ENCODE measurements at regions not wholly inside any gene's neighbourhood (a gene's known extent, or its start where the extent isn't known, plus 50 kb on each side); places are given as distances from the start of the nearest gene placed in this dataset.

DNA sequence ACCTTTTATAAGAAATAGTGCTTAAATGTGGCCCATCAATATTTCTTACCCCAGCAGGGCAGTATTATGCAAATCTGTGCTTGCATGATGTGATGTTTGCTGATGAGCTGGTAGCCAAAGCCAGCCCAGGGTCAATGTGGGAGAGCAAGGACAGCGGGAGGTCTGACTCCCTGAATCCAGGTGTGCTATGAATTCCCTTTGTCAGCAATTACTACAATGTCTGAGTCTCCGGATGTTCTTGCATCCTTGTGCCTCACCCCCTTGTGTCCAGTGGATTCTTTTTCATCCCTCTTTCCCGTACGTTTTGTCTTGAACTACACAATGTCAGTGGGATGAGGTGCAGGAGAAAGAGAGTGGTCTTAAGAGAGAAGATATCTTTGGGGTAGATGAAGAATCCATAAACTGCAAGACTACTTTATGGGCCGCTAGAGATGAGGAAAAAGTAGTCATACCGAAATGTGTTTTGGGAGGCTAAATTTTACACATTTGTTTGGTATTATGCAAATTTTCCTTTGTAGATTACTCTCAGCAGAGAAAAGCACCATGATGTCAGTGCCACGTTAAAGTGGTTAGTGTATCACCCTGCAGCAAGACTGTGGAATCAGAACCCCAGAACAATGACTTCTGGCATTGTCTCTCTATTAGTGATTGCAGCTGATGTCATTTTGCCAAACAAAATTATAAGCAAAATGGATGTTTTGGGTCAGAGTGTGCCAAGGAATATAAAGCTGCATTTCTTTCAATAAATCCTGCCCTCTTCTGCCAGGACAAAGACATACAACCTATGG, 53.5 kb upstream of the TSHZ3 start:
- no peak for ATAC-seq
- Histone ChIP-seq H3K27me3 (no peaks in the 10 kb centered on the region), H3K9me3 (no peaks in the 10 kb centered on the region), H3K4me3 (no peak overlapping the region), H3K4me1 (no peaks in the 10 kb centered on the region), H3K36me3 (no peaks in the 10 kb centered on the region), H3K27ac (no peak overlapping the region)
- TF ChIP-seq POLR2A (IDR thresholded peaks at IDR 0.05), result no peak
- TF ChIP-seq, protein P1, sequence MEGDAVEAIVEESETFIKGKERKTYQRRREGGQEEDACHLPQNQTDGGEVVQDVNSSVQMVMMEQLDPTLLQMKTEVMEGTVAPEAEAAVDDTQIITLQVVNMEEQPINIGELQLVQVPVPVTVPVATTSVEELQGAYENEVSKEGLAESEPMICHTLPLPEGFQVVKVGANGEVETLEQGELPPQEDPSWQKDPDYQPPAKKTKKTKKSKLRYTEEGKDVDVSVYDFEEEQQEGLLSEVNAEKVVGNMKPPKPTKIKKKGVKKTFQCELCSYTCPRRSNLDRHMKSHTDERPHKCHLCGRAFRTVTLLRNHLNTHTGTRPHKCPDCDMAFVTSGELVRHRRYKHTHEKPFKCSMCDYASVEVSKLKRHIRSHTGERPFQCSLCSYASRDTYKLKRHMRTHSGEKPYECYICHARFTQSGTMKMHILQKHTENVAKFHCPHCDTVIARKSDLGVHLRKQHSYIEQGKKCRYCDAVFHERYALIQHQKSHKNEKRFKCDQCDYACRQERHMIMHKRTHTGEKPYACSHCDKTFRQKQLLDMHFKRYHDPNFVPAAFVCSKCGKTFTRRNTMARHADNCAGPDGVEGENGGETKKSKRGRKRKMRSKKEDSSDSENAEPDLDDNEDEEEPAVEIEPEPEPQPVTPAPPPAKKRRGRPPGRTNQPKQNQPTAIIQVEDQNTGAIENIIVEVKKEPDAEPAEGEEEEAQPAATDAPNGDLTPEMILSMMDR (IDR thresholded peaks at IDR 0.05), result no peak
- TF ChIP-seq POLR2AphosphoS5 (IDR thresholded peaks at IDR 0.05), result no peak
- TF ChIP-seq EP300 (IDR thresholded peaks at IDR 0.05), result no peak
- WGBS, 2 donors (ENCODE audit: low coverage in 1 of 2), result 59 to 68% methylated on average over 5 to 7 of the region's 7 CpGs

DNA sequence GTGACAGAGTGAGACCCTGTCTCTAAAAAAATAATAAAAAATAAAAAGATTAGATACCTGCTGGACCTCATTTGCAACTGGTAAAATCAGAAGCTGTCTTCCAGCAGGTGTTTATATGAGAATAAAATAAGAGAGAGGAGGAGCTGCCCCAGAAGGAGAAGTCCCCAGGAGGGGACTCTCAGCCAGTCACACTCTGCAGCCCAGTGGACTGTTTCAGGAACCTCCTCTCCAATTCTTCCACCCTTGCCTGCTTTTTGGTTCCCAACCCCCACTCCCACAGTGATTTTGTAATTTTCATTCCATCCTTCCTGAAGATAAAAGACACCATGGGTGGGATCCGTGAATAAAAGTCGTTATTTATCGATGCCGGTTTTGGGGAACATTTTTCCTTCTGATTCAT, 56.9 kb upstream of the TSHZ3 start:
- H3K4me3 ChIP-seq, result no peak overlapping the region
- no peaks in the 10 kb centered on the region for H3K27me3 ChIP-seq
- peaks cover 0 to 10% (median 0%) of the 10 kb centered on the region in 3 donors for H3K4me1 ChIP-seq
- no peaks in the 10 kb centered on the region for H3K36me3 ChIP-seq
- TF ChIP-seq POLR2A (IDR thresholded peaks at IDR 0.05) (no peak), EP300 (IDR thresholded peaks at IDR 0.05) (no peak), POLR2AphosphoS5 (IDR thresholded peaks at IDR 0.05) (no peak)
- TF ChIP-seq, protein P1 (IDR thresholded peaks at IDR 0.05), result no peak
- H3K27ac ChIP-seq, result no peak overlapping the region
- no peaks in the 10 kb centered on the region for H3K9me3 ChIP-seq
- WGBS, 2 donors (ENCODE audit: low coverage in 1 of 2), result 82 to 85% methylated on average over 4 of the region's 4 CpGs
- no peak for ATAC-seq

DNA sequence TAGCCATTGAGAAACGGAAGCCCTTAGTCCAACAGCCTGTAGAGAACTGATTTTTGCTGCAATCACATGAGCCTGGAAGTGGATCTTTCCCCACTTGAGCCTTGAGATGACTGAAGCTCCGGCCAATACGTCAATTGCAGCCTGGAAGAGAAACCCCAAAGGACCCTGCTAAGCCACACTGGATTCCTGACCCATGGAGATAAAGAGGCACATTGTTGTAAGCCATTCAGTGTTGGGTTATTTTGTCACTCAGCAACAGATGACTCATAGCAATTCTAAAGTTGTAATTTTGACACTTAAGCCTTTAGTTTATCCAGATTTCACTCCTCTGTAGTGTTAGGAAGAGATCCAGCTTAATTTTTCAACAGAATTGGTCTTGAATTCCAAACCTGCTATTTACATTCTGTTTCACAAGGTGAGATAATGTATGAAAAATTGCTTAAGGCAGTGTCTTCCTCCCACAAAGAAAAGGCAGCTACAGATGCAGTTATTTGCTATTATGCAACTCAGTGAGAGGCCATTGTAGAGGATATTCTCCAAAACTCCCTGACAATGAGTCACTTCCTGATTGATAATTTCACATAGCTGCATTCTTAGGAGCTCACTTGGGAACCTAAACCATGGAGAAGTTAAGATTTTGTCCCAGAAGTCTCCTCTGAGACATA, 59.4 kb upstream of the TSHZ3 start:
- Histone ChIP-seq H3K9me3 (no peaks in the 10 kb centered on the region), H3K36me3 (no peaks in the 10 kb centered on the region), H3K27me3 (no peaks in the 10 kb centered on the region), H3K4me3 (no peak overlapping the region), H3K4me1 (peaks cover 0 to 10% (median 0%) of the 10 kb centered on the region in 3 donors), H3K27ac (peak overlapping the region in 1 of 4 donors; percentile 1)
- no peak for TF ChIP-seq POLR2A (IDR thresholded peaks at IDR 0.05)
- TF ChIP-seq, protein P1 (IDR thresholded peaks at IDR 0.05), result no peak
- TF ChIP-seq EP300 (IDR thresholded peaks at IDR 0.05), result no peak
- TF ChIP-seq POLR2AphosphoS5 (IDR thresholded peaks at IDR 0.05), result no peak
- ATAC-seq, result peak; percentile 85
- 17 to 42% methylated on average over 2 to 3 of the region's 3 CpGs for WGBS, 2 donors (ENCODE audit: low coverage in 1 of 2)

GRCh38 chr19:31413353-31413752, 64.1 kb upstream of the TSHZ3 start:
- peaks cover 0 to 4% (median 0%) of the 10 kb centered on the region in 3 donors for H3K4me1 ChIP-seq
- H3K9me3 ChIP-seq, result no peaks in the 10 kb centered on the region
- TF ChIP-seq POLR2AphosphoS5 (IDR thresholded peaks at IDR 0.05), result no peak
- TF ChIP-seq, protein P1 (IDR thresholded peaks at IDR 0.05), result no peak
- no peak for TF ChIP-seq POLR2A (IDR thresholded peaks at IDR 0.05)
- no peak for TF ChIP-seq EP300 (IDR thresholded peaks at IDR 0.05)
- no peak overlapping the region for H3K27ac ChIP-seq
- no peaks in the 10 kb centered on the region for H3K27me3 ChIP-seq
- H3K36me3 ChIP-seq, result no peaks in the 10 kb centered on the region
- H3K4me3 ChIP-seq, result no peak overlapping the region
- no peak for ATAC-seq
- WGBS, 2 donors (ENCODE audit: low coverage in 1 of 2), result 82 to 89% methylated on average over 5 to 8 of the region's 8 CpGs

Measured in gastroesophageal sphincter (tissue), 4 donors.